GM12892 (cell line): ENCODE measurements at regions not wholly inside any gene's neighbourhood (a gene's known extent, or its start where the extent isn't known, plus 50 kb on each side); places are given as distances from the start of the nearest gene placed in this dataset.
"Not testable (repeated sequence)": the region's sequence is repeated elsewhere in the genome, so short reads cannot be mapped to it uniquely, and the experiment has no call there.

Source experiments
- DNase-seq: peaks from one replicate; pipeline ENCODE4 v3.0.0; 2011; ENCODE audit not compliant: insufficient read length
- FAIRE-seq: peaks from 2 replicates; lab custom pipeline; 2011; peaks lifted over from hg19 to GRCh38; lab: Jason Lieb, UNC
- POLR2A ChIP-seq: IDR thresholded peaks from 2 replicates; pipeline ENCODE4 v1.6.1; 2011; ENCODE audit warnings: low read depth, low read length, control low read depth
- POLR2AphosphoS5 ChIP-seq: IDR thresholded peaks from 2 replicates; pipeline ENCODE4 v1.6.1; 2011; ENCODE audit warnings: low read depth, low read length, control low read depth
- TAF1 ChIP-seq: IDR thresholded peaks from 2 replicates; pipeline ENCODE4 v1.6.1; 2011; ENCODE audit warnings: low read depth, mild to moderate bottlenecking, control low read depth, low read length, borderline replicate concordance

DNA sequence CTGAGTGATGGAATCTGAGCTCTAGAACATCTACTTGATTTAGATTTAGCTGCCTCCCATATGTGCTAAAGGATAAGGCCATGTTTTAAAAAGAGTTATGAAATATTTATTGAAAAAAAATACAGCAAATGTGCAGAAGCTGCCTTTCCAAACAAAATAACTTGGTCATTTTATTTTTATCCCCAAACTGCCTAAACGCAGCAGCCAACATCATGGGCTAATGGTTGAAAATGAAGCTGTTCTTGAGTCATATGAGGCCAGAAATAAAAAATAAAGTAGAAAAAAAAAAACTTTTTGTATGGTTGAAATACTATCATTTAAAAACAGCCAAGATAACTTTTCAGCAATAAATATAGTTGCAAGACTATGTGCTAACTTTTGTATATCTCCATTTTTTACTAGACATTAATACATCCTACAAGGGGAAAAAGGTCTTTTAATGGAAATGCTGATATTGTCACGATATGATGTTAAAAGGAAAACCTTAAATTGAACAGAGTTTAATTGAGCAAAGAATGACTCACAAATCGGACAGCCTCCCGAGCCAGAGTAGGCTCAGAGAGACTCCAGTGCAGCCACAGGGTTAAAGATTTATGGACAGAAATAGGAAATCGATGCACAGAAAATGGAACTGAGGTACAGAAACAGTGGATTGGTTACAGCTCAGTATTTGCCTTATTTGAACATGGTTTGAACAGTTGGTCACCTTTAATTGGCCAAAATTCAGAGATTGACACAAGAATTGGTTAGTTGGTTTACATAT, 305.8 kb downstream of the MDFIC start:
- no peak for DNase-seq
- TF ChIP-seq TAF1 (no peak), POLR2AphosphoS5 (no peak), POLR2A (no peak)
- no peak for FAIRE-seq

DNA sequence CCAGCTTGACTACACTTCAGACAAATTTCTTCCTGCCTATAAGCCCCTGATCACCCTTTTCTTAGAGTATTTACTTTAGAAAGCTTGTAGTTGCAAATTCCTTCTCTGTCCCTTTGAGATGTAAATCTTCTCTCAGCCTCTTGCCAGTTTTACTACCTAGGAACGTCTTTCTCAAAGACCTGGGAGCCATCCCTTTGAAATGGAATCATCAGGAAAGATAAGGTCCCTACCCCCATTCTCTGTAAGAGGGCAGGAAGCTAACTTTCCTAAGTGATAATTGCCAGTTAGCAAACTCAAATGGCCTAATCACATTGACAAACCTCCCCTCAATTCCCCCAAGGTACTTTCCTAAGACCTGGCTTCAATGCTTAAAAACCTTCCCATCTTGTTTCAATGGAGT, 304.5 kb downstream of the MDFIC start:
- no peak for DNase-seq
- TF ChIP-seq POLR2A (no peak), TAF1 (no peak), POLR2AphosphoS5 (no peak)
- no peak for FAIRE-seq

DNA sequence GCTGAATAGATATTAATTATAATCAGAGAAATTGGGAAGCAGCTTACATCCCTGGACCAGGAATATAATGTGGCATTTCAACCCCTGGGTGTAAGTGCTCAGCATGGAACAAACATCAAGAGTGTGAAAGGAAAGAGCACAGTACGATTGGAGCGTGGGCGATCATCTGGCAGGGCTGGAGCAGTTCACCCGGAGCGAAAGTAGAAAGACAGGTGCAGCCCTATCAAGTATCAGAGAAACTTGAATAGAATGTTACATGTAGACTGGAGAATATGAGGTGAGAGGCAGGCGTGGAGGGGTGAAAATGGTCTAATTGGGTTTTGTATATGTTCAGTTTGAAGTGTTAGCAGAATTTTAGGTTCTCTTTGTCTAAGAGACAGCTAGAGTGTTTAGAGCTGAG, 303.0 kb downstream of the MDFIC start:
- no peak for TF ChIP-seq TAF1
- no peak for TF ChIP-seq POLR2AphosphoS5
- no peak for TF ChIP-seq POLR2A
- FAIRE-seq: no peak
- DNase-seq: no peak

DNA sequence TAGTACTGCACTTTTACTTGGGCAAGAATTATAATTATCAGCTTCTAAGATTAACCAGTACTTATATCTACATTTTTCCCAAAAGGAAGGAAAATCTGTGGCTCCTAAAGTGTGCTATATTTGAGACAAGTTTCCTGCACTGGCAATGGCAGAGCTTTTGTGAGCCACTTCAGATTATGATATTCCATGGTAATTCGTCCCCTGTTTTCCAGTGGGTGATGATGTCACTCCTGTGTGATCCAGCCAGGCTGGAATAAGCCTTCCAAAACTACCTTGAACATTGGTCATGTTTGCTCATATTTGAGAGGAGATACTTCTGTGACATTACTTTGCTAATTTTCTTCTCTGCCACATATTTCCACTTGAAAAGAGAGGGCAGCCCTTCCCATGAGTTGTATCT, 302.1 kb downstream of the MDFIC start:
- DNase-seq: no peak
- TF ChIP-seq TAF1 (no peak), POLR2AphosphoS5 (no peak), POLR2A (no peak)
- no peak for FAIRE-seq

DNA sequence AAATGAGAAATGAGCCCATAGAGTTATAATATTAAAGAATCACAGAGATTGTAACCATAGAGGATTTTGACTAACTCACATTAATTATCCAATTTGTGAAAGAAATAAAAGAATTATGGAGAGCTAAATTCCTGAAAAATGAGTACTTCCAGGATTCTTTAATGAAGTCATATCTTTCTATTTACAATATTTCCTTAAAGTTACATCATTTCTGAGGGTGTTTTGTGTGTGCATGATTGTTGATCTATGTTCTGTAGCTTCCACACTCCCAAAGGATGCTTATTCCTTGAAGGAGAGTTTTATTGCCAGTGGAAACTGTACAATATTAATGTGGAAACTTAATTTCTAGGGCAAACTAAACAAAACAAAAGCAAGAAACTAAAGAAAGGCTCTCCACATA, 299.6 kb downstream of the MDFIC start:
- TF ChIP-seq POLR2AphosphoS5 (no peak), POLR2A (no peak), TAF1 (no peak)
- no peak for FAIRE-seq
- no peak for DNase-seq

DNA sequence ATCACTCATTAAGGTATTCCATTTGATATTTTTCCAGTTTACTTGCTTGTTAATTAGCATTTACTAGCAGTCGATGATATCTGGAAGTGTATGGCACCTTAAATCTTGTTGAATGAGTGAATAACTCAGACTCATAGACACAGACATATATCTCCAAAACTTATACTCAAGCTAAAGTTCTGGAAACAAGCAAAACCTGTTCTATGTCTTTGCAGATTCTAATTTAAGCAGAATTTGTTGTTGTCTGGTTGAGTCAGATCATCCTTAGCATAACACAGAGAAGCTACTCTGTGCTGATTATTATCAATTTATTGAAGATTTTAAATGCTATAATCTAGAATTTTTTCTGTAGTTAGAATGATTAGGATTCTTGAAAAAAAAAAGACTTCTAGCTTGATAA, 296.2 kb downstream of the MDFIC start:
- TF ChIP-seq POLR2A (no peak), POLR2AphosphoS5 (no peak), TAF1 (no peak)
- FAIRE-seq (no peak), DNase-seq (no peak)

DNA sequence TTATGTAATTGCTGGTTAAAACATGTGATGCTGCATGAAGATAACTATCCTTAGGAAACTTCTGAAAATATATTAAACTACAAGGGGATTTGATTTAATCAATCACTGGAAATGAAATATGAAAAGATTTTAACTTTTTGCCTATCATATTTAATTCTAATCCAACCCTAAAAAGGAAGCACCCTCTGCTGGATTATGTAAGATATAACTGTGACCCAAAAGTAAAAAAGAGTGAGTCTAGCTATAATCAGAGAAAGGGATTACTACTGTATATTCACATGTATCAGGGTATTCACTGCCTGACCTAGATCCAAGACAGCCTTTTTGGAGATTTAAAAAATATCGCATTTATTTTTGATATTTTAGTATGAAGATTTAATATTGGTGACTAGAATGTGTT, 295.5 kb downstream of the MDFIC start:
- TF ChIP-seq TAF1 (no peak), POLR2AphosphoS5 (no peak), POLR2A (no peak)
- no peak for DNase-seq
- FAIRE-seq: no peak

DNA sequence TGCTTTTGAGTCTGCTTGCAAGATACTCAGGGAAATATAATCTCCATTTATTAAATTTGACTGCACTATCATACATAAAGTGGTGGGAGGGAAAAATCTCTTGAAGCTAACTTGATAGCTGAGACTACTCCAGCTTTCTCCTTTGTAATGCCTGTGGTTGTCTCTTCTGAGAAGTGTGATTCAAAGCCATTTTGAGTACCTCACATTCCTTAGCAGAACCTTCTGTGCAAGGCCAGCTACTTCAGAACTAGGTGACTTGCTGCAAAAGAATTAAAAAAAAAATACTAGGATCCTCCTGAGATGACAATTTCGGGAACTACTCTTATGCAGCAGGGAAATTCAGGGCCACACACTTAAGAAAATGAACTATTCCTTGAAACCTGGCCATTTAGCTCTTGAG, 294.8 kb downstream of the MDFIC start:
- TF ChIP-seq POLR2A: no peak
- no peak for TF ChIP-seq TAF1
- no peak for TF ChIP-seq POLR2AphosphoS5
- DNase-seq: no peak
- no peak for FAIRE-seq

DNA sequence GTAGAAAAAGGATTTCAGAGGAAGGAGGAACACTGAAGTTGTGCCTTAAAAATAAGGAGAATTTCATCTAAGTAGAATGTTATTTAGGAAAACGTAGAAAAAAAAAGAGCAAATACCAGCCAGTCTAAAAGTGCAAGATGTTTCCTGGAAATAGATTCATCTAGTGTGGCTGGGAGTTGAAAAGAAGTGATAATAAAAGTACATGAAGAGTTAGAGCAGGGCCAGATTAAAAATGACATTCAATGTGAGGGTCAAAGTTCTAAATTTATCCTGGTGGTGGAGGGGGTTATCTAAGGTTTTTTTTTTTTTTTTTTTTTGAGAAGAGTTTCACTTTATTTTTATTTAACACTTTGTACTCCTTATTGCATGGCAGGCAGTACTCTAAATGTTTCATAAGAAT, 289.3 kb downstream of the MDFIC start:
- FAIRE-seq (no peak), DNase-seq (no peak)
- TF ChIP-seq TAF1: no peak
- no peak for TF ChIP-seq POLR2AphosphoS5
- TF ChIP-seq POLR2A: no peak

DNA sequence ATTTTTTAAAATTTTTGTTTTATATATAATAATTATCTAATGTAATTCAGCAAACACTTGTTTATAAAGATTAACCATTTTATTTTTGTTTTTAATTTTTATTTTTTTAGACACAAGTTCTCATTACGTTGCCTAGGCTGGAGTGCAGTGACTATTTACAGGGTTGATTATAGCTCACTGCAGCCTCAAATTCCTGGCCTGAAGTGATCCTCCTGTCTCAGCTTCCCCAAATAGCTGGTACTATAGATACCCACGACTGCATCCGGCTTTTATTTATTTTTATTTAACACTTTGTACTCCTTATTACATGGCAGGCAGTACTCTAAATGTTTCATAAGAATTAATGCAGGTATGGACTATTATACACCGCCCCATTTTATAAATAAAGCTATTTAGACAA, 288.7 kb downstream of the MDFIC start:
- no peak for FAIRE-seq

DNA sequence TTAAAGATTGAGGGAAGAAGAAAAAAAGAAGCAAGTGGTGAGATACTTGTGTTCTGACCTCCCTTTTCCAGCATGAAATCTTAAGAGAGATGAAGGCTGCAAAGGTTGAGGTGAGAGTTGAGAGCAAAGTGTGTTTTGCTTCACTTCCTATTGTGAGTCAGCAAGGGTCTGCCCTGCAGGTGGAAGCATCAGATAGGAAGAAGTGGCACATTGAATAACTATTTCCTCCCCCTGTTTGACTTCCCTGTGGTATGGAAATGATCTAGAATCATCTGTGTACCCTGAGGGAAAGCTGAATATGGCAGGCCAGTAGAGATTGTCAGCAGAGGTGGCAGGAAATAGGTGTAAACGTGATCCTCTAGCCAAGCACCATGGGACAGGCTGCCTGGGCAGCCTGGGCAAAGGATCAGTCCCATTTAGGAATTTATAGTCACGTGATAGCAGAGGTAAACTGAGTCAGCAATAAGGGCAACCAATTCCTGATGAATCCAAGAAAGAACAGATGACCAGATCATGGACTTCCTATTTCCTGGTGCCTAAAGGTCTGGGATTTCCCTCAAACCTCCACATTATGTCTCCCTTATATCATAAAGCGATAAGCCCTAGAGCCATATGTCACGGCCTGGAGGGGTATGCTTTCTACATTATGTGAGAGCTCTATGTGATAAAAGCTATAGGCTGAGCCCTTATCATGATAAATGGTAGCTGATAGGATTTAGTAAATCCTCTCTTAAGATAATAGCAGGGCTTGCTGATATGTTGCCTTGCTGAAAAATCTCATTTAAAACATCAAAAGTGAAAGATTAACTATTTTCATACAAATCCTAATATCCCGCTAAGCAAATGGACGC, 287.0 kb downstream of the MDFIC start:
- no peak for FAIRE-seq
- no peak for TF ChIP-seq POLR2A
- TF ChIP-seq TAF1: no peak
- TF ChIP-seq POLR2AphosphoS5: no peak

More for the DNA sequence above, 288.7 kb downstream of the MDFIC start:
- TF ChIP-seq POLR2A: no peak
- TF ChIP-seq TAF1: no peak
- TF ChIP-seq POLR2AphosphoS5: no peak
- no peak for DNase-seq

DNA sequence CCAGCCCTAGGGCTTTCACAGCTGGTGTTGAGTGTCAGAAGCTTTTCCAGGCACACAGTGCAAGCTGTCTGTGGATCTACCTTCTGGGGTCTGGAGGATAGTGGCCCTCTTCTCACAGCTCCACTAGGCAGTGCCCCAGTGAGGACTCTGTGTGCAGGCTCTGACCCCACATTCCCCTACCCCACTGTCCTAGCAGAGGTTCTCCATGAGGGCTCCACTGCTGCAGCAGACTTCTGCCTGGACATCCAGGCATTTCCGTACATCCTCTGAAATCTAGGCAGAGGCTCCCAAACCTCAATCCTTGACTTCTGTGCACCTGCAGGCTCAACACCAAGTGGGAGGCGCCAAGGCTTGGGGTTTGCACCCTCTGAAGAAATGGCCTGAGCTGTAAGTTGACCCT, 284.5 kb downstream of the MDFIC start:
- FAIRE-seq, DNase-seq: not testable (repeated sequence)

More for the DNA sequence above, 287.0 kb downstream of the MDFIC start:
- DNase-seq: no peak

DNA sequence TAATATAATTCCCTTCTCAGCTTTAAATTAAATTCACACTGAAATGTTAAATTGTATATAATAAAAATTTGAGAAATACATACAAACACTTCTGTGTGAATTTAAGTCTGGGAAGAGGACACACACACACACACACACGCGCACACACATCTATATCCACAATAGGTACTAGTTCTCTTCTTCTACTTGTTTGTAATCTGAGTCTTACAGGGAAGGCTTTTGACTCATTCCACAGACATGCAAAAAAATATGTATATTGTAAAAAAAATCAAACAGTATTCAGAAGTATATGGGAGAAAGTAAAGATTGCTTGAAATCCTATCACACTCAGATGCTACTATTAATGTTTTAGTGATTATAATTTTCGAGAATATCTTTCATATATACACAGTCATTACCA, 276.2 kb downstream of the MDFIC start:
- DNase-seq (no peak), FAIRE-seq (no peak)
- TF ChIP-seq POLR2AphosphoS5 (no peak), POLR2A (no peak), TAF1 (no peak)
